Non-pigmented ciliary epithelial cell (primary cell): ENCODE measurements at regions not wholly inside any gene's neighbourhood (a gene's known extent, or its start where the extent isn't known, plus 50 kb on each side); places are given as distances from the start of the nearest gene placed in this dataset.
A peak's percentile ranks its signal among the peaks of the same experiment; 100 is the strongest.

Experiments
- DNase-seq: peaks from one replicate; pipeline ENCODE4 v3.0.0-alpha.2; 2010; ENCODE audit warnings: low read depth

DNA sequence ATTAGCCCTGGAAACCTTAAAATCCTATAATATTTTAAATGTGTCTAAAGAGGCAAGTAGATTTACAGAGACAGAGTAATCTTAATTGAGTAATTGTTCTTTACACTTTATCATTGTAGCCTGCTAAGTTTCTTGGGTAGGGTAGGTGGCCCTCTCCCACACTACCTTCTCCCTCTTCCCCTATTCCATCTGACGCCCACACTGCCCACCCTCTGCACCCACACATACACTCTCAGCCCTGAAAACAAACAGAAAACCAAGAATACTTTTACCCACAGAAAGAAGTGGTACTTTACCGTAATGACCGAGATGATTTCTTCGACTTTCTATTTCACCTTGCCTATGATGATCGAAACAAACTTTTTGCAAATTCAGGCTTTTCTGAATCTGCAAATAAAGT, 320.4 kb upstream of the OBI1 start:
- no peak for DNase-seq

- DNase-seq = peak; percentile 26
Observed at GRCh38 chr13:78978381-78978998, 319.5 kb upstream of the OBI1 start.

- no peak for DNase-seq
Observed at GRCh38 chr13:78977311-78977710, 318.4 kb upstream of the OBI1 start.

DNA sequence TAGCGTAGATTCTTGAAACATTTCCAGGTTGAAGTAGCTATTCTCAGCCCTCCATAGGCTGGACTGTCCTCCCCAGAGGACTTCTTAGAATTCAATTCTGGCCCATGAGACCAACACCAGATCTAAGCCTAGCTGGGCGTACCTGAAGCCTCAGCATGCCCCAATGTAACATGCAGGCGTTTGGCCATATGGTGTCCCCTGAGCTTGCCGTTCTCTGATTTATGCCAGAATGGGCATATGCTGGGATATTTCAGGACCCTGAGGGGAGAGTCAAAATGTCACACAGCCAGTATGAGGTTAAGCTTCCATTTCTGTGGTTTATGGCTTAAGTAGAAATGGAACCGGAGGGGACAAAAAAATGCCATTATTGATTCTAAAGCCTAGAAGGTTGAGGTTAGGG, 317.7 kb upstream of the OBI1 start:
- no peak for DNase-seq

GRCh38 chr13:78972561-78972960, 313.6 kb upstream of the OBI1 start:
- DNase-seq = no peak

DNA sequence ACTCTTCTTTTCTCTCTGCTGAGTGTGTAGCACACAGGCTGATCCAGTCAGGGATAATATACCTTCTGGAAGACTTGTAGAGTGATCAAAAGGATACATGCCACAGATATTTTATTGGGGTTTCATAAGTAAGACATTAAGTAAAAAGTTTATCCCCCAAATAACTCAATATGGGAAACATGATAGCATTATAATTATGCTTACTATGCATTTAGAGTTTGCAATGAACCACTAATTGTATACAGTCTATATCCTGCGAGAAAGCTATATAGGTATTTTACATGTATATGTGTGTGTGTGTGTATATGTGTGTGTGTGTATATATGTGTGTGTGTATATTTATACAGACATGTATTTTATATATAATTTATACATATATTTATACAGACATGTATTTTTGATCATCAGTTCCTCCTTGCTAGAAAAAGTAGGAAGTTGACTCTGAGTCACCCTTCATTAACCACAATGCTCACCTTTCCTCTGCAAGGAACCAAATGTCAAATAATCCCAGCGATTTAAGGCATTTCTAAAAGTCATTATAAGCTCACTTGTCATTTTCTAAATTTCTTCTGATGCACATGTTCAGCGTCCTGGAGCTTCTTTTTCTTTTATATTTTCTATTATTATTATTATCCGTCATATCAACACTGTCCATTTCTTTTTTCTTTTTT, 312.5 kb upstream of the OBI1 start:
- no peak for DNase-seq

DNA sequence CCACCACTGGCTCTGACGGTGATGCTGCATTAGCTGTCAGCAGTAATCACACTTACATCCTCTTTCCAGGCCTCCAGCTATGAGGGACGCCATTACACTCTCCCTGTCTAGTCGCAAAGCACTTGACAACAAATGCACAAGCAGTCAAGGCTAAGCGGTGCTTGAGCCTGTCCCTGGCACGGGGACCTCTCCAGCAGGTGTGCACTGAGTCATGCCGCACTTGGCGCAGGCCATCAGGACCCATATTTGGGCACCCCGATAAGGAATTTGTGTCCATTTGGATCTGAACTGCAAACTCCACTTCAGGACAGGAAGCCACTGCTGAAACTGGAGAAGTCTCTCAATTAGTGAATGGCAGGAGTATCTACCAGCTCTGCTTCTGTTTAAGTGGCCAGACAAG, 301.9 kb upstream of the OBI1 start:
- no peak for DNase-seq

- no peak for DNase-seq
Observed at GRCh38 chr13:78958006-78958405, 299.1 kb upstream of the OBI1 start.

GRCh38 chr13:78940455-78941130, 281.6 kb upstream of the OBI1 start:
- no peak for DNase-seq

GRCh38 chr13:78934336-78934735, 275.4 kb upstream of the OBI1 start:
- DNase-seq = no peak

GRCh38 chr13:78915015-78915414, 256.1 kb upstream of the OBI1 start:
- no peak for DNase-seq

GRCh38 chr13:78913656-78914055, 254.7 kb upstream of the OBI1 start:
- DNase-seq = no peak

GRCh38 chr13:78910147-78910546, 251.2 kb upstream of the OBI1 start:
- DNase-seq = no peak

DNA sequence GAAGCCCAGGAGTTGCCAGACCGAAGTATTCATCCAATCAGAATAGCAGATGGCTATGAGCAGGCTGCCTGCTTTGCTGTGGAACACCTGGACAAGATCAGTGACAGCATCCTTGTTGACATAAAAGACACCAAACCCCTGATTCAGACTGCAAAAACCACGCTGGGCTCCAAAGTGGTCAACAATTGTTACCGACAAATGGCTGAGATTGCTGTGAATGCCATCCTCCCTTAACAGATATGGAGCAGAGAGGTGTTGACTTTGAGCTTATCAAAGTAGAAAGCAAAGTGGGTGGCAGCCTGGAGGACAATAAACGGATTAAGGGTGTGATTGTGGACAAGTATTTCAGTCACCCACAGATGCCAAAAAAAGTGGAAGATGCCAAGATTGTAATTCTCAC, 250.3 kb upstream of the OBI1 start:
- no peak for DNase-seq

GRCh38 chr13:78907006-78907405, 248.1 kb upstream of the OBI1 start:
- no peak for DNase-seq

GRCh38 chr13:78897200-78897599, 238.2 kb upstream of the OBI1 start:
- no peak for DNase-seq

DNA sequence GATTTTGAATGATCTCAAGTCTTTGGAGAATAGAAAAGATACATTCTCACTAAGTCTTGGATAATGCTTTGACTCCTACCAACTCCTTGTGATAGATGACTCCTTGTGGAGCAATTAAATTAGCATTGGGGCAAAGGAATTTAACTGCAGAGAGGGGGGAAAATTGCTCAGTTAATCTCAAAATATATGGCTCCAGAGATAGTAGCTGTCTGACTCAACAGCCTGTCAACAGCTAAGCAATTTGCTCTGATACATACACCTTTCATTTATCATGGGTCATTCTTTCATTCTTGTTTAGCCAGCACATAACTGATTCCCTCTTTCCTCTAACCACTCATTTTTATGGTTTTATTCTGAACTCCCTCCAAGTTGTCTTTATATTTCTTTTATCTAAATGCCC, 225.6 kb upstream of the OBI1 start:
- DNase-seq = no peak

DNA sequence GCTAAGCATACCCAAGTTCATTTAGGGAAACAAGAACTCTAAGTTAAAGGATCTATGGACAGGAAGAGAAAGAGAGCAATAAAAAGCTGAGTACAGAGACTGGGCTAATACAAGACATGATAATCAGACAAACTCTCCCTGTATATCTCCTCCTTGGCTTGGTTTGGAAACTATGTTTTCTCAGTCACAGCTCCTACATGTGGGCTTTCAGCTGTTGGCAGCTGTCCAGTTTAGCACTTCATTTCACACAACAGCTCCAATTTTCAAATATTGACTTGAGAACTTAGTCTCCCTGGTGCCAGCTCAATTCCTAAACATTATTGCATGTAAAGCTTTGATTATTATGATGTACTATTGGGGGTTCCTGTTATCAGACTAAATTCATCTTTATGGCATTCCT, 222.8 kb upstream of the OBI1 start:
- no peak for DNase-seq

GRCh38 chr13:78881054-78881453, 222.1 kb upstream of the OBI1 start:
- no peak for DNase-seq

DNA sequence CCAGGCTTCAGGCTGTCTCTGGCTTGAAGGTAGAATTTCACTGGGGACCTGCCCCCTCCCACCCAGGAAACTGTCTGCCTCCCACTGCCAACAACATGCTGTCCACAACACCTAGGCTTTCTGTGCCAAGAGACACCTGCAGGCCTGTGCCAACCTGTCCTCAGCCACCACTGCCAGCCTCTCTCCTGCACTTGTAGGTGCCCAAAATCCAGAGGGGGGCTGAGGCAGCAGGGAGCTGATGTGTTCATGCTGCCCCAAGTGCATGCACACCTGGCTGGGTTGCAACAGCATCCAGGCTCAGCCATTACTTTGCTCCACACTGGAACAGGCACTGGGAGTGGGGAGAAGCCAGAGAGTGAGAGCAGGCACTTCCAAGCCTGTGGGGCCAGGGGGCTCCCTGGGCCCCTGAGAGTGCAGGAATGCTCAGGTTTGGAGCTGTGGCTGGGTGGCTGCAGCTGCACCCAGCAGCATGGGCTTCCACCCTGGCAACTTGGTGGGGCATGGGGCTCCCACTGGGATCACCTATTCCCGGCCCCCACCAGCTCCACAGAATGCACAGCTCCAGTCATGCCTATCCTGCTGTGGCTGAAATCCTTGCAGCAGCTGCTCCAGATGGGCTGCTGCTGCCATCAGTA, 218.1 kb upstream of the OBI1 start:
- no peak for DNase-seq

GRCh38 chr13:78875792-78876580, 217.0 kb upstream of the OBI1 start:
- DNase-seq = no peak

DNA sequence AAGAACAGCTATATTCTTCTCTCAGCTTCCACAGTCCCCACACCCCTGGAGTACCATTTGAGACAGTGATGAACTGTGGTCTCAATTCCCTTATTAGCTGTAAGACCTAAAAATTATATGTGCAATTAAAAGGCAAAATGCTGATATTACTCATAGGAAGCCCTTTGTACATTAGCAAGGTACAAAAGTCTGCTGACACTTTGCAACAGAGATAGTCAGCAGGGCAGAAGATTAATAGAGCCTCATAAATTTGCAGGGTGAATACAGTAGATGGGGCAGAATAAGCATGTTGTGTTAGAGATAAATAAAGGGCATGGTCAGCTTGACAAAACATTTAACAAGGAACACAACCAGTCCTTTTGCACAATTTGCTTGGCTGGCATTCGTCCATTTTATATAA, 210.0 kb upstream of the OBI1 start:
- no peak for DNase-seq
